Keratinocyte (primary cell): ENCODE measurements at regions not wholly inside any gene's neighbourhood (a gene's known extent, or its start where the extent isn't known, plus 50 kb on each side); places are given as distances from the start of the nearest gene placed in this dataset.

Source experiments
- DNase-seq: peaks from one replicate; pipeline ENCODE4 v3.0.0-alpha.2; 2011; ENCODE audit warnings: low read depth, missing footprints, low spot score
- FAIRE-seq: peaks from 2 replicates; lab custom pipeline; 2011; peaks lifted over from hg19 to GRCh38; lab: Jason Lieb, UNC
- H2AFZ ChIP-seq: 2 replicates; pipeline ENCODE4 v1.6.0; 2012; ENCODE audit warnings: low read length, control low read depth, inconsistent platforms; ENCODE audit not compliant: control insufficient read depth
- H3K27ac ChIP-seq: 2 replicates; pipeline ENCODE4 v1.5.1; 2011; ENCODE audit warnings: low read length; ENCODE audit not compliant: control insufficient read depth, insufficient read depth
- H3K27me3 ChIP-seq: 3 replicates; pipeline ENCODE4 v1.6.0; 2011; ENCODE audit warnings: low read length; ENCODE audit not compliant: control insufficient read depth, insufficient read depth; ENCODE audit errors: extremely low read depth
- H3K36me3 ChIP-seq, 2 experiments: 2 replicates in 1 of 2; 3 replicates in 1 of 2; pipeline ENCODE4 v1.5.1; 2011; ENCODE audit warnings: low read length in 2 of 2, mild to moderate bottlenecking in 1 of 2; ENCODE audit not compliant: control insufficient read depth in 2 of 2, insufficient read depth in 2 of 2; ENCODE audit errors: extremely low read depth in 1 of 2
- H3K4me1 ChIP-seq: 3 replicates; pipeline ENCODE4 v1.5.1; 2011; ENCODE audit warnings: low read length; ENCODE audit not compliant: control insufficient read depth, insufficient read depth; ENCODE audit errors: extremely low read depth
- H3K4me2 ChIP-seq: 3 replicates; pipeline ENCODE4 v1.6.0; 2011; ENCODE audit warnings: low read depth, low read length; ENCODE audit not compliant: control insufficient read depth, insufficient read depth; ENCODE audit errors: extremely low read depth
- H3K4me3 ChIP-seq, 3 experiments: fragments of 200-600 bp in 1 of 3; sonication (generic) in 1 of 3; 2 replicates in 2 of 3; 3 replicates in 1 of 3; pipeline ENCODE4 v1.5.1; 2011 to 2016; ENCODE audit warnings: low read length in 3 of 3, mild to moderate bottlenecking in 3 of 3, control low read depth in 2 of 3, inconsistent platforms in 1 of 3, low read depth in 1 of 3, mixed read lengths in 1 of 3, mixed run types in 1 of 3, moderate library complexity in 1 of 3; ENCODE audit not compliant: control insufficient read depth in 2 of 3, insufficient read depth in 2 of 3; ENCODE audit errors: extremely low read depth in 1 of 3
- H3K79me2 ChIP-seq: 2 replicates; pipeline ENCODE4 v1.6.0; 2012; ENCODE audit warnings: low read length; ENCODE audit not compliant: control insufficient read depth, insufficient read depth
- H3K9ac ChIP-seq: 3 replicates; pipeline ENCODE4 v1.6.0; 2011; ENCODE audit warnings: low read length; ENCODE audit not compliant: control insufficient read depth, insufficient read depth; ENCODE audit errors: extremely low read depth
- H3K9me1 ChIP-seq: 3 replicates; pipeline ENCODE4 v1.6.0; 2011; ENCODE audit warnings: low read length; ENCODE audit not compliant: control insufficient read depth, insufficient read depth; ENCODE audit errors: extremely low read depth
- H3K9me3 ChIP-seq: 2 replicates; pipeline ENCODE4 v1.5.1; 2012; ENCODE audit warnings: low read depth, low read length; ENCODE audit not compliant: control insufficient read depth
- H4K20me1 ChIP-seq: 3 replicates; pipeline ENCODE4 v1.6.0; 2011; ENCODE audit warnings: low read length; ENCODE audit not compliant: control insufficient read depth, insufficient read depth; ENCODE audit errors: extremely low read depth
- CTCF ChIP-seq, 3 experiments: IDR thresholded peaks in 1 of 3; conservative IDR thresholded peaks in 1 of 3; optimal IDR thresholded peaks in 1 of 3; 2 replicates in 2 of 3; 3 replicates in 1 of 3; pipeline versions ENCODE3 to v1.5.1; 2011; ENCODE audit warnings: low read length in 3 of 3, mild to moderate bottlenecking in 3 of 3, moderate library complexity in 2 of 3, control low read depth in 1 of 3, inconsistent platforms in 1 of 3; ENCODE audit not compliant: insufficient read depth in 2 of 3; ENCODE audit errors: extremely low read depth in 1 of 3
- EZH2 ChIP-seq: IDR thresholded peaks from one replicate; pipeline ENCODE4 v1.6.1; 2012; ENCODE audit warnings: inconsistent platforms, mild to moderate bottlenecking, low read length, moderate library complexity
- dilution Hi-C: fragments of 300-500 bp; cut with MboI; formaldehyde crosslinking; loops from one replicate; pipeline ENCODE4 v1.7.0; 2020; ENCODE audit warnings: low sequenced_read_pairs; ENCODE audit not compliant: extremely low pct_ligation_motif_present

DNA sequence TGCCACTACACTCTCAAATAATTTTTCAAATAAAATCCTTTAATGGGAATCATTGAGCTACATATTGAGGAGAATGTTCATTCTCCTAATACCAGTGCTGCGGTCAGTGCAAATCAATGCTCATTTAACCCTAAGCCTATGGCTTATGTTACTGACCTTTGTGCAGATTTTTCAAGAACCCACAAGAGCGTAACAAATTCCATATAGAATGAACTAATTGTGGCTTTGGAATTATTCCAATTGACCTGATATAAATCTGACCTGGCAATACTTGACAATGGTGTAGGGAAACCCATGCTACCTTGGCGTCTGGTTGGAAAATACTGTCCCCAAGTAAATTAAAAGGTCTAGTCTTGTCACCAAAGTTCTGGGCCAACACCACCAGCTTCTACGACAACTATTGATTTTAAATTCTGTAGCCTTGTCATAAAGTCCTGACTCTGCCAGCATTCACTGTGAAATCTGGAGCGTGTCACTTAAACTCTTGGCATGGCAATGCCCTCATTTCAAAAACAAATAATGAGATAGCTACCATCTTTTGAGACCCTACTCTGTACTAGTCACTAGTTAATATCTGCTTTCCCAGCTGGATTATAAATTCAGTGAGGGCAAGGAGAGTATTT is 320.9 kb downstream of the AHR start:
- dilution Hi-C loops: no loop called here
- DNase-seq (no peak), FAIRE-seq (no peak)
- H3K36me3 ChIP-seq: no peaks in the 10 kb centered on the region
- H3K27me3 ChIP-seq: no peaks in the 10 kb centered on the region
- H3K4me3 ChIP-seq: no peak overlapping the region
- H4K20me1 ChIP-seq: no peaks in the 10 kb centered on the region
- no peaks in the 10 kb centered on the region for H3K9me1 ChIP-seq
- H3K79me2 ChIP-seq: no peaks in the 10 kb centered on the region
- H3K27ac ChIP-seq: no peak overlapping the region
- H3K4me1 ChIP-seq: no peaks in the 10 kb centered on the region
- no peaks in the 10 kb centered on the region for H3K9me3 ChIP-seq
- TF ChIP-seq EZH2 (no peak), CTCF (optimal IDR thresholded peaks at IDR 0.05 in 1 of 3, IDR thresholded peaks at IDR 0.05 in 1 of 3, conservative IDR thresholded peaks at IDR 0.05 in 1 of 3; ENCODE audit: extremely low read depth in 1 of 3, insufficient read depth in 2 of 3, low read length in 3 of 3) (no peak)
- H3K4me2 ChIP-seq: no peak overlapping the region
- H2AFZ ChIP-seq: no peak overlapping the region
- H3K9ac ChIP-seq: no peak overlapping the region

DNA sequence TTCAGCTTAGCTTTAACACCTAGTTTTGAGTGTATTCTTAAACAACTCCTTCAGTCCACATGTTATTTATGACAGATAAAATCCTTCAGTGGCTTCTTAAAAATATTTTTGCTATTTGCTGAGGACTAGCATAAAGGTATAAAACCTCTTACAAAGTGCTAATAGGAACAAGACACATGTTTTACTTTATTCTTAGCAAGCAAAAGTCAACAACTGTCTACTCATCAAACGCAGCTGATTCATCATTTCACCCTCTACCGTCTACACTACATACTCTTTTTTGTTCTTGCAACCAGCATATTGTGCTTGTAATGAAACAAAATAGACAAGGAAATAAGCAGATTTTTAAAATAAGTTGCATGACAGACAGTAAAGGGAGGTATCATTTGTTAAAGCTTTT is 319.7 kb downstream of the SNX13 start:
- H3K9me3 ChIP-seq: no peaks in the 10 kb centered on the region
- no peak for TF ChIP-seq CTCF (optimal IDR thresholded peaks at IDR 0.05 in 1 of 3, IDR thresholded peaks at IDR 0.05 in 1 of 3, conservative IDR thresholded peaks at IDR 0.05 in 1 of 3; ENCODE audit: extremely low read depth in 1 of 3, insufficient read depth in 2 of 3, low read length in 3 of 3)
- no peak for TF ChIP-seq EZH2
- dilution Hi-C loops: no loop called here
- no peak overlapping the region for H2AFZ ChIP-seq
- H3K27ac ChIP-seq: no peak overlapping the region
- no peaks in the 10 kb centered on the region for H3K27me3 ChIP-seq
- H3K9me1 ChIP-seq: no peaks in the 10 kb centered on the region
- no peak overlapping the region for H3K4me3 ChIP-seq
- H3K4me1 ChIP-seq: peaks cover 6% of the 10 kb centered on the region
- no peaks in the 10 kb centered on the region for H3K36me3 ChIP-seq
- no peak overlapping the region for H3K4me2 ChIP-seq
- no peaks in the 10 kb centered on the region for H4K20me1 ChIP-seq
- no peaks in the 10 kb centered on the region for H3K79me2 ChIP-seq
- FAIRE-seq: no peak
- DNase-seq: no peak
- no peak overlapping the region for H3K9ac ChIP-seq
